Immature natural killer cell (primary cell): ENCODE measurements at regions not wholly inside any gene's neighbourhood (a gene's known extent, or its start where the extent isn't known, plus 50 kb on each side); places are given as distances from the start of the nearest gene placed in this dataset.

Experiments
- DNase-seq, 3 donors: peaks; one replicate each; pipeline ENCODE4 v3.0.0; 2022; ENCODE audit warnings: mixed read lengths in 1 of 3
- H3K27ac Mint-ChIP-seq, 6 donors: one replicate each; pipeline ENCODE4 v1.8.0; 2020; ENCODE audit warnings: mixed read lengths in 6 of 6, mild to moderate bottlenecking in 5 of 6, inconsistent platforms in 4 of 6, moderate library complexity in 3 of 6
- H3K27me3 Mint-ChIP-seq, 3 donors: one replicate each; pipeline ENCODE4 v1.8.0; 2020 to 2021; ENCODE audit warnings: low read depth in 3 of 3, mild to moderate bottlenecking in 3 of 3, mixed read lengths in 3 of 3, moderate library complexity in 3 of 3, inconsistent platforms in 1 of 3
- H3K36me3 Mint-ChIP-seq, 3 donors: one replicate each; pipeline ENCODE4 v1.8.0; 2020; ENCODE audit warnings: mixed read lengths in 3 of 3, inconsistent platforms in 2 of 3, mild to moderate bottlenecking in 2 of 3
- H3K4me1 Mint-ChIP-seq, 2 donors: one replicate each; pipeline ENCODE4 v1.8.0; 2020; ENCODE audit warnings: inconsistent platforms in 2 of 2, mild to moderate bottlenecking in 2 of 2, mixed read lengths in 2 of 2, moderate library complexity in 1 of 2
- H3K4me3 Mint-ChIP-seq, 5 donors: one replicate each; pipeline ENCODE4 v1.8.0; 2020; ENCODE audit warnings: mild to moderate bottlenecking in 5 of 5, mixed read lengths in 5 of 5, inconsistent platforms in 3 of 5, moderate library complexity in 3 of 5
- H3K9me3 Mint-ChIP-seq, 6 donors: one replicate each; pipeline ENCODE4 v1.8.0; 2020; ENCODE audit warnings: mild to moderate bottlenecking in 6 of 6, mixed read lengths in 6 of 6, inconsistent platforms in 4 of 6, moderate library complexity in 3 of 6

- no peaks in the 10 kb centered on the region for H3K36me3 Mint-ChIP-seq
- no peaks in the 10 kb centered on the region for H3K4me1 Mint-ChIP-seq
These were observed 662.3 kb downstream of the CCSER2 start for GRCh38 chr10:84990713-84991112.

GRCh38 chr10:84991301-84991700 lies 662.9 kb downstream of the CCSER2 start:
- H3K4me3 Mint-ChIP-seq, result no peak overlapping the region
- no peaks in the 10 kb centered on the region for H3K4me1 Mint-ChIP-seq
- no peaks in the 10 kb centered on the region for H3K36me3 Mint-ChIP-seq
- H3K27me3 Mint-ChIP-seq, result no peaks in the 10 kb centered on the region
- DNase-seq, result no peak
- no peaks in the 10 kb centered on the region for H3K9me3 Mint-ChIP-seq
- no peak overlapping the region for H3K27ac Mint-ChIP-seq

More at GRCh38 chr10:84990713-84991112, 662.3 kb downstream of the CCSER2 start:
- Mint-ChIP-seq H3K9me3 (no peaks in the 10 kb centered on the region), H3K4me3 (no peak overlapping the region), H3K27ac (no peak overlapping the region), H3K27me3 (no peaks in the 10 kb centered on the region)
- DNase-seq, result no peak

GRCh38 chr10:84993251-84994035 lies 665.1 kb downstream of the CCSER2 start:
- DNase-seq, result no peak
- H3K27me3 Mint-ChIP-seq, result no peaks in the 10 kb centered on the region
- H3K27ac Mint-ChIP-seq, result no peak overlapping the region
- H3K4me3 Mint-ChIP-seq, result no peak overlapping the region
- H3K36me3 Mint-ChIP-seq, result no peaks in the 10 kb centered on the region
- no peaks in the 10 kb centered on the region for H3K4me1 Mint-ChIP-seq
- H3K9me3 Mint-ChIP-seq, result peaks cover 0 to 5% (median 0%) of the 10 kb centered on the region in 6 donors

- no peak overlapping the region for H3K27ac Mint-ChIP-seq
- H3K4me1 Mint-ChIP-seq, result no peaks in the 10 kb centered on the region
- peaks cover 0 to 10% (median 0%) of the 10 kb centered on the region in 6 donors for H3K9me3 Mint-ChIP-seq
- H3K4me3 Mint-ChIP-seq, result no peak overlapping the region
- H3K27me3 Mint-ChIP-seq, result no peaks in the 10 kb centered on the region
- no peaks in the 10 kb centered on the region for H3K36me3 Mint-ChIP-seq
- no peak for DNase-seq
These were observed 666.3 kb downstream of the CCSER2 start for GRCh38 chr10:84994722-84995121.

- peaks cover 0 to 10% (median 0%) of the 10 kb centered on the region in 6 donors for H3K9me3 Mint-ChIP-seq
- H3K36me3 Mint-ChIP-seq, result no peaks in the 10 kb centered on the region
- H3K4me1 Mint-ChIP-seq, result no peaks in the 10 kb centered on the region
- H3K27ac Mint-ChIP-seq, result no peak overlapping the region
- no peak overlapping the region for H3K4me3 Mint-ChIP-seq
- DNase-seq, result no peak
- no peaks in the 10 kb centered on the region for H3K27me3 Mint-ChIP-seq
These were observed 668.2 kb downstream of the CCSER2 start for GRCh38 chr10:84996580-84996979.

GRCh38 chr10:84997870-84998269 lies 669.5 kb downstream of the CCSER2 start:
- Mint-ChIP-seq H3K9me3 (peaks cover 0 to 19% (median 0%) of the 10 kb centered on the region in 6 donors), H3K4me1 (no peaks in the 10 kb centered on the region), H3K27me3 (no peaks in the 10 kb centered on the region), H3K36me3 (no peaks in the 10 kb centered on the region), H3K4me3 (no peak overlapping the region), H3K27ac (no peak overlapping the region)
- no peak for DNase-seq

- H3K27me3 Mint-ChIP-seq, result no peaks in the 10 kb centered on the region
- H3K4me3 Mint-ChIP-seq, result no peak overlapping the region
- peaks cover 0 to 19% (median 2%) of the 10 kb centered on the region in 6 donors for H3K9me3 Mint-ChIP-seq
- no peaks in the 10 kb centered on the region for H3K4me1 Mint-ChIP-seq
- H3K36me3 Mint-ChIP-seq, result no peaks in the 10 kb centered on the region
- H3K27ac Mint-ChIP-seq, result no peak overlapping the region
- no peak for DNase-seq
These were observed 671.5 kb downstream of the CCSER2 start for GRCh38 chr10:84999929-85000328.

- Mint-ChIP-seq H3K4me3 (no peak overlapping the region), H3K27me3 (no peaks in the 10 kb centered on the region), H3K36me3 (no peaks in the 10 kb centered on the region)
These were observed 674.7 kb downstream of the CCSER2 start for GRCh38 chr10:85003083-85003482.

GRCh38 chr10:85008488-85009184 lies 680.2 kb downstream of the CCSER2 start:
- DNase-seq, result no peak
- Mint-ChIP-seq H3K27ac (no peak overlapping the region), H3K36me3 (no peaks in the 10 kb centered on the region), H3K9me3 (peaks cover 0 to 9% (median under 1%) of the 10 kb centered on the region in 6 donors), H3K4me1 (no peaks in the 10 kb centered on the region), H3K4me3 (no peak overlapping the region), H3K27me3 (no peaks in the 10 kb centered on the region)

More at GRCh38 chr10:85003083-85003482, 674.7 kb downstream of the CCSER2 start:
- DNase-seq, result no peak
- no peak overlapping the region for H3K27ac Mint-ChIP-seq
- H3K4me1 Mint-ChIP-seq, result no peaks in the 10 kb centered on the region
- H3K9me3 Mint-ChIP-seq, result peaks cover 0 to 23% (median 2%) of the 10 kb centered on the region in 6 donors

- no peak overlapping the region for H3K27ac Mint-ChIP-seq
- H3K4me3 Mint-ChIP-seq, result no peak overlapping the region
- H3K36me3 Mint-ChIP-seq, result no peaks in the 10 kb centered on the region
These were observed 683.9 kb downstream of the CCSER2 start for GRCh38 chr10:85012305-85012704.

GRCh38 chr10:85026878-85027467 lies 698.6 kb downstream of the CCSER2 start:
- H3K4me1 Mint-ChIP-seq, result no peaks in the 10 kb centered on the region
- no peak overlapping the region for H3K27ac Mint-ChIP-seq
- H3K36me3 Mint-ChIP-seq, result no peaks in the 10 kb centered on the region
- H3K4me3 Mint-ChIP-seq, result no peak overlapping the region
- DNase-seq, result no peak
- peaks cover 4 to 36% (median 10%) of the 10 kb centered on the region in 6 donors for H3K9me3 Mint-ChIP-seq
- H3K27me3 Mint-ChIP-seq, result peaks cover 0 to 3% (median 0%) of the 10 kb centered on the region in 3 donors

More at GRCh38 chr10:85012305-85012704, 683.9 kb downstream of the CCSER2 start:
- Mint-ChIP-seq H3K27me3 (no peaks in the 10 kb centered on the region), H3K4me1 (no peaks in the 10 kb centered on the region), H3K9me3 (peaks cover 0 to 4% (median 2%) of the 10 kb centered on the region in 6 donors)
- no peak for DNase-seq

- H3K36me3 Mint-ChIP-seq, result no peaks in the 10 kb centered on the region
- H3K4me1 Mint-ChIP-seq, result no peaks in the 10 kb centered on the region
- peaks cover 0 to 3% (median 0%) of the 10 kb centered on the region in 3 donors for H3K27me3 Mint-ChIP-seq
These were observed 704.6 kb downstream of the CCSER2 start for GRCh38 chr10:85032981-85033380.

GRCh38 chr10:85036661-85037060 lies 708.3 kb downstream of the CCSER2 start:
- H3K27me3 Mint-ChIP-seq, result no peaks in the 10 kb centered on the region
- no peak overlapping the region for H3K27ac Mint-ChIP-seq
- H3K9me3 Mint-ChIP-seq, result peaks cover 11 to 41% (median 17%) of the 10 kb centered on the region in 6 donors
- H3K36me3 Mint-ChIP-seq, result no peaks in the 10 kb centered on the region
- no peak for DNase-seq
- no peaks in the 10 kb centered on the region for H3K4me1 Mint-ChIP-seq
- H3K4me3 Mint-ChIP-seq, result no peak overlapping the region

More at GRCh38 chr10:85032981-85033380, 704.6 kb downstream of the CCSER2 start:
- no peak for DNase-seq
- no peak overlapping the region for H3K27ac Mint-ChIP-seq
- peaks cover 1 to 29% (median 11%) of the 10 kb centered on the region in 6 donors for H3K9me3 Mint-ChIP-seq
- H3K4me3 Mint-ChIP-seq, result no peak overlapping the region

GRCh38 chr10:85039311-85039710 lies 710.9 kb downstream of the CCSER2 start:
- Mint-ChIP-seq H3K36me3 (no peaks in the 10 kb centered on the region), H3K27ac (no peak overlapping the region), H3K4me3 (no peak overlapping the region), H3K27me3 (no peaks in the 10 kb centered on the region), H3K4me1 (no peaks in the 10 kb centered on the region), H3K9me3 (peaks cover 15 to 44% (median 19%) of the 10 kb centered on the region in 6 donors)
- no peak for DNase-seq
